ENCODE measurements at regions not wholly inside any gene's neighbourhood (a gene's known extent, or its start where the extent isn't known, plus 50 kb on each side); places are given as distances from the start of the nearest gene placed in this dataset.

- no peak for DNase-seq (ENCODE audit: low spot score)
These were observed 220.7 kb downstream of the CDC5L start for GRCh38 chr6:44608175-44608574.

- no peak for DNase-seq (ENCODE audit: low spot score)
These were observed 221.6 kb downstream of the CDC5L start for GRCh38 chr6:44609051-44609612.

GRCh38 chr6:44614396-44614795 lies 226.9 kb downstream of the CDC5L start:
- no peak for DNase-seq (ENCODE audit: low spot score)

- no peak for DNase-seq (ENCODE audit: low spot score)
These were observed 228.1 kb downstream of the CDC5L start for GRCh38 chr6:44615621-44616020.

GRCh38 chr6:44617416-44617815 lies 229.9 kb downstream of the CDC5L start:
- no peak for DNase-seq (ENCODE audit: low spot score)

GRCh38 chr6:44618371-44618770 lies 230.9 kb downstream of the CDC5L start:
- no peak for DNase-seq (ENCODE audit: low spot score)

- DNase-seq (ENCODE audit: low spot score): no peak
These were observed 233.4 kb downstream of the CDC5L start for GRCh38 chr6:44620922-44621321.

- DNase-seq (ENCODE audit: low spot score): no peak
These were observed 234.3 kb downstream of the CDC5L start for GRCh38 chr6:44621846-44622245.

- no peak for DNase-seq (ENCODE audit: low spot score)
These were observed 235.0 kb downstream of the CDC5L start for GRCh38 chr6:44622555-44622954.

- DNase-seq (ENCODE audit: low spot score): no peak
These were observed 235.4 kb downstream of the CDC5L start for GRCh38 chr6:44622956-44623355.

GRCh38 chr6:44624226-44624625 lies 236.7 kb downstream of the CDC5L start:
- no peak for DNase-seq (ENCODE audit: low spot score)

GRCh38 chr6:44624936-44625573 lies 237.5 kb downstream of the CDC5L start:
- no peak for DNase-seq (ENCODE audit: low spot score)

GRCh38 chr6:44625996-44626395 lies 238.5 kb downstream of the CDC5L start:
- DNase-seq (ENCODE audit: low spot score): no peak

GRCh38 chr6:44626616-44627015 lies 239.1 kb downstream of the CDC5L start:
- no peak for DNase-seq (ENCODE audit: low spot score)

GRCh38 chr6:44627091-44627882 lies 239.8 kb downstream of the CDC5L start:
- no peak for DNase-seq (ENCODE audit: low spot score)

GRCh38 chr6:44627883-44628271 lies 240.4 kb downstream of the CDC5L start:
- no peak for DNase-seq (ENCODE audit: low spot score)

- DNase-seq (ENCODE audit: low spot score): no peak
These were observed 240.8 kb downstream of the CDC5L start for GRCh38 chr6:44628347-44628746.

GRCh38 chr6:44629636-44630035 lies 242.1 kb downstream of the CDC5L start:
- DNase-seq (ENCODE audit: low spot score): no peak

GRCh38 chr6:44630125-44631028 lies 242.9 kb downstream of the CDC5L start:
- peak; percentile 76 for DNase-seq (ENCODE audit: low spot score)

- no peak for DNase-seq (ENCODE audit: low spot score)
These were observed 244.5 kb downstream of the CDC5L start for GRCh38 chr6:44631968-44632367.

- no peak for DNase-seq (ENCODE audit: low spot score)
These were observed 246.8 kb downstream of the CDC5L start for GRCh38 chr6:44634321-44634720.

- no peak for DNase-seq (ENCODE audit: low spot score)
These were observed 248.0 kb downstream of the CDC5L start for GRCh38 chr6:44635486-44635885.
